GM12873 (cell line): ENCODE measurements at regions not wholly inside any gene's neighbourhood (a gene's known extent, or its start where the extent isn't known, plus 50 kb on each side); places are given as distances from the start of the nearest gene placed in this dataset.

Experiments
- CTCF ChIP-seq: IDR thresholded peaks from 2 replicates; pipeline ENCODE4 v1.5.1; 2012; ENCODE audit warnings: low read depth, mild to moderate bottlenecking, moderate library complexity, low read length, control low read depth; ENCODE audit not compliant: insufficient read depth; ENCODE audit errors: missing control alignments

- TF ChIP-seq CTCF, result no peak
Measured at GRCh38 chr3:103991-104390, 92.6 kb upstream of the CHL1 start.

- no peak for TF ChIP-seq CTCF
Measured at GRCh38 chr3:105585-105984, 91.0 kb upstream of the CHL1 start.

- no peak for TF ChIP-seq CTCF
Measured at GRCh38 chr3:106619-107018, 89.9 kb upstream of the CHL1 start.

GRCh38 chr3:111143-112069 is 85.2 kb upstream of the CHL1 start:
- no peak for TF ChIP-seq CTCF

GRCh38 chr3:112773-113172 is 83.8 kb upstream of the CHL1 start:
- TF ChIP-seq CTCF, result no peak

- TF ChIP-seq CTCF, result no peak
Measured at GRCh38 chr3:118666-119065, 77.9 kb upstream of the CHL1 start.

- TF ChIP-seq CTCF, result no peak
Measured at GRCh38 chr3:123341-123740, 73.2 kb upstream of the CHL1 start.
